GM12892 (cell line): ENCODE measurements at regions not wholly inside any gene's neighbourhood (a gene's known extent, or its start where the extent isn't known, plus 50 kb on each side); places are given as distances from the start of the nearest gene placed in this dataset.

ENCODE experiments used
- DNase-seq: peaks from one replicate; pipeline ENCODE4 v3.0.0; 2011; ENCODE audit not compliant: insufficient read length
- FAIRE-seq: peaks from 2 replicates; lab custom pipeline; 2011; peaks lifted over from hg19 to GRCh38; lab: Jason Lieb, UNC
- POLR2A ChIP-seq: IDR thresholded peaks from 2 replicates; pipeline ENCODE4 v1.6.1; 2011; ENCODE audit warnings: low read depth, low read length, control low read depth
- POLR2AphosphoS5 ChIP-seq: IDR thresholded peaks from 2 replicates; pipeline ENCODE4 v1.6.1; 2011; ENCODE audit warnings: low read depth, low read length, control low read depth
- TAF1 ChIP-seq: IDR thresholded peaks from 2 replicates; pipeline ENCODE4 v1.6.1; 2011; ENCODE audit warnings: low read depth, mild to moderate bottlenecking, control low read depth, low read length, borderline replicate concordance

DNA sequence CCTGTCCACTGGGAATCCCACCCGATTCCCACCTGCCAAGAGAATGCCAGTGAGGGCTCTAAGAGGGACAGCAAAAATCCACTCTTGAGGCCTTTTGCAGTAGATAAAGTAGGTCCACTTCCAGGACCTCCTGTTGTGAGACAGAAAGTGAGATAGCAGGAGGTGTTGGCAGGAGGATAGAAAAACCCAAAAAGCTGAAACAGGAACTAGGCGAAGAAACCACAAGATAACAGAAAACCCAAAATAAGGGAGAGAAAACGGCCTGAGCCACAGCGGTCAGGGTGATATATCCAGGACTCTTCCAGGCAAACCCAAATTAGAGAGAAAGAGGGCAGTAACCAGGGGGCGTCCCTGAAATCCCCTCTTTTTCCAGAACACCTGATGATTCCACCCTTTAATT is 79.7 kb upstream of the LINC01488 start:
- TF ChIP-seq POLR2AphosphoS5 (no peak), POLR2A (no peak), TAF1 (no peak)
- FAIRE-seq (no peak), DNase-seq (no peak)

DNA sequence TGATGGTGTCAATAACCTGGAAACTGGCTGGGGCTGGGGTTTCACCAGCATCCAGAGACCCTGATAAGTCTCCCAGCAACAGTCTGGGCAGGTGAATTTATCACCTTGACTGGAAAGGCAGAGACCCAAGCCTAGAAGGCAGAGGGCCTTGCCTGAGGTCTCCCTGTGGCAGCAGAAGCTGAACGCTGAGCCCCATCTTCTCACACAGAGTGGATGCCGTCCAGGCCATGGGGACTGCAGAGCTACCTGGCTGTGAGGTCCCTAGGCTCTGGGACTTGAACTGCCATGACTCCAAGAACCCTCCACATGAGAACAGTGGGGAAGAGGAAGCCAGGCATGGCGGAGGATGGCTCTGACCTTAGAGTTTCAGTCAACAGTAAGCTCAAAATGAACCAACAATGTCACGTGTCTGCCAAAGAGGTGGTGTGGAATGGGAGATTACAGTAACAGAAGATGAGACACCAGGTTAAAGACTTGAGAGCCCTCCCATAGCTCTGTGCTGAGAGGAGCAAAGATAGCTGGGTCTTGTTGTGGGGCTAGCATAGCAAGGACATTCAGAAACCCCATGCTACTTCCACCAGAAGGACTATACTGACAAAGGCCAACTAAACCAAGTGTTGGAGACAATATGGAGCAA is 79.1 kb upstream of the LINC01488 start:
- no peak for FAIRE-seq

DNA sequence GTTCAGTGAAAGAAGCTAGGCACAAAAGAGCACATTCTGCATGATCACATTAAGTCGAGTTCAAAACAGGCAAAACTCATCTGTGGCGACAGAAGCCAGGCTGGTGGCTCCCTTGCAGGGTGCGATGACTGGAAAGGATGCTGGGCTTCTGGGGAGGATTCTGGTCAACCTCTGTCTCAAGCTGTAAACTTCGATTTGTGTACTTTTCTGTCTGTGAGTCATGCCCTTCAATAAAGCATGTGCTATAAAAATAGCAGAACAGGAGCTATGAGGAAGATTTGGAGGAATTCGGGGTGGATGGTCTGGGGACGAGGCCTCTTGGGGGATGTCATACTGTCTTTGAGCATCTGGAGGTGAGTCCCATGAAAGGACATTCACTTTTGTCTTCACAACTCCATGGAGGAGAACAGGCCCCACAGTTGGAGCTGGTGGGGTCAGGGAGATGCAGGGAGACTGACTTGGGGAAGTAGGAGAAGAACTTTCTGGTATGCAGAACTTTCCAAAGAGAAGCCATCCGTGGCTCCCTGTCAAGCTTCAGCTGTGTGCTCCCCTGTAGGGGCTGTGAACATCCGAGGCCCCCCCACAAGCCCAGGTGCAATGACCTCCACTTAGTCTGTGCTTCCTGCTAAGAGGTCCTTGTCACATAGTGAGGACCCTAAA is 77.8 kb upstream of the LINC01488 start:
- FAIRE-seq, result no peak
- TF ChIP-seq TAF1, result no peak
- no peak for TF ChIP-seq POLR2A
- no peak for TF ChIP-seq POLR2AphosphoS5

More for the DNA sequence above, 79.1 kb upstream of the LINC01488 start:
- no peak for DNase-seq
- no peak for TF ChIP-seq POLR2AphosphoS5
- TF ChIP-seq POLR2A, result no peak
- no peak for TF ChIP-seq TAF1

DNA sequence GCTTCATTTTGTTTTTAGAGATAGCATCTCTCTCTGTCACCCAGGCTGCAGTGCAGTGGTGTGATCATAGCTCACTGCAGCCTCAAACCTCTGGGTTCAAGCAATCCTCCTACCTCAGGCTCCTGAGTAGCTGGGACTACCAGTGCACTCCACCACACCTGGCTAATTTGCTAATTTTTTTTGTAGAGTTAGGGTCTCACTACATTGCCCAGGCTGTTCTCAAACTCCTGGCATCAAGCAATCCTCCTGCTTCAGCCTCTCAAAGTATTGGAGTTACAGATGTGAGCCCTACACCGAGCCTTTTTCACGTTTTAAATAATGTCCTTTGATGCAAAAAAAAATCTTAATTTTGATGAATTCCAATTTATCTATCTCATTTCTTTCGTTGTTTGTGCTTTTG is 75.4 kb upstream of the LINC01488 start:
- DNase-seq (no peak), FAIRE-seq (no peak)
- no peak for TF ChIP-seq POLR2AphosphoS5
- TF ChIP-seq POLR2A, result no peak
- no peak for TF ChIP-seq TAF1

More for the DNA sequence above, 77.8 kb upstream of the LINC01488 start:
- DNase-seq, result no peak

DNA sequence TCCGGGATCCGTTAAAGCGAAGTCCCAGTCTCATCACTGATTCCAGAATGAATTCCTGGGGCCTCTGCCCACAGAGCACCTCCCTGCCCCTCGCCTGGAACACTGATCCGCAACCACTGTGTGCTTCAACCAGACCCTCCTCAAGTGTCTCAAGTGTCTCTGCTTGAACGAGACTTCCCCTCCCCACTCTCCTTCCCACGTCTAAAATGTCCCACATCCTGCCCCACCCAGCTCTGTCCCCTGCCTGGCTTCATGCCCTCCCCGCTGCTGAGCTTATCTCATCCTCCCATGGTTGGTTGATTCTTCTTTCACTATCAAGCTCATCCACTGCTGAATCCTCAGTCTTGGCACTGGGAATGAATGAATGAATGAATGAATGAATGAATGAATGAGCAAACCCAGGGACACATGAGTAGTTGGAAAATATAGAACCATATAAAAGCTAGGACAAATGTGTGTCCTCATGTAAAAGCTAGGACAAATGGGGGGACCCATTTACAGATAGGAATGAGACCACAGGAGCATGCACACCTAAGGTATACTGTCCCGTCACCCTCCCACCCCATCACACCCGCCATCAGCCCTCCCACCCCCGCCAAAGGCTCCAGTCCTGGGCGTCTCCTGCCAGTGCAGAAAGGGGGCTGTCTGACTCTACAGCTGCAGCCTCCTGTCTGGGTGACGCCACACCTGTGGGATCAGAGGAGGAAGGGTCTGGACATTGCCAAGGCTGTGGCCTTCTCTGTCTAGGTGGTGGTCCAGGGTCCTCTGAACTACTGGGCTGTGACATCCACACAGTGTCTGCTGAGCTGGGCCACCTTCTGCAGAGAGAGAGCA is 71.4 kb upstream of the LINC01488 start:
- FAIRE-seq (no peak), DNase-seq (no peak)
- no peak for TF ChIP-seq POLR2A
- TF ChIP-seq TAF1, result no peak
- no peak for TF ChIP-seq POLR2AphosphoS5

DNA sequence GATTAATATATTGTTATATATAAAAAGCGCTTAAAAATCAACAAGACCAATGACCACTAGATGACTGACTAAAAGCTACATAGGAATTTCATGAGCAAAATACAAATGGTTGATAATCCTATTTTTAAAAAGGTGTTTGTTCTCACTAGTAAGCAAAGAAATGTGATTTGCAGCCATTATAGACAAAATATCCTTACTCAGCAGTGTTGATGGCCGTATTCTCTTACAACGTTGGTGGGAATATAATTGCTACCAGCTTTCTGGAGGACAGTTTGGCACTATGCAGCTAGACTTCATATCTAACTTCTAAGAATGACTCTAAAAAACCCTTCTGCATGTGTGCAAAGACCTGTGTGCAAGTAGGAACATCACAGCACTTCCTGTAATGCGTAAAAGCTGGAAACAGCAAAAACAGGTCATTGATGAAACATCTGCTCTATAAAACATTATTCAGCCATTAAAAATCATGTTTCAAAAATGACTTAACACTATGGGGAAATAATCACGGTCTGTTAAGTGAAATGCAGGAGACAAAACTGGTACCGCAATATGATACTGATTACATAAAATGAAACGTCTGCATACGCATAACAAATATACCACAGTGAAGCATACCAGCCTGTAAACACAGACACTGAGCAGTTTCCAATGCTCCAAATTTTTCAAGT is 70.1 kb upstream of the LINC01488 start:
- no peak for FAIRE-seq
- TF ChIP-seq POLR2A, result no peak
- no peak for TF ChIP-seq POLR2AphosphoS5
- TF ChIP-seq TAF1, result no peak

DNA sequence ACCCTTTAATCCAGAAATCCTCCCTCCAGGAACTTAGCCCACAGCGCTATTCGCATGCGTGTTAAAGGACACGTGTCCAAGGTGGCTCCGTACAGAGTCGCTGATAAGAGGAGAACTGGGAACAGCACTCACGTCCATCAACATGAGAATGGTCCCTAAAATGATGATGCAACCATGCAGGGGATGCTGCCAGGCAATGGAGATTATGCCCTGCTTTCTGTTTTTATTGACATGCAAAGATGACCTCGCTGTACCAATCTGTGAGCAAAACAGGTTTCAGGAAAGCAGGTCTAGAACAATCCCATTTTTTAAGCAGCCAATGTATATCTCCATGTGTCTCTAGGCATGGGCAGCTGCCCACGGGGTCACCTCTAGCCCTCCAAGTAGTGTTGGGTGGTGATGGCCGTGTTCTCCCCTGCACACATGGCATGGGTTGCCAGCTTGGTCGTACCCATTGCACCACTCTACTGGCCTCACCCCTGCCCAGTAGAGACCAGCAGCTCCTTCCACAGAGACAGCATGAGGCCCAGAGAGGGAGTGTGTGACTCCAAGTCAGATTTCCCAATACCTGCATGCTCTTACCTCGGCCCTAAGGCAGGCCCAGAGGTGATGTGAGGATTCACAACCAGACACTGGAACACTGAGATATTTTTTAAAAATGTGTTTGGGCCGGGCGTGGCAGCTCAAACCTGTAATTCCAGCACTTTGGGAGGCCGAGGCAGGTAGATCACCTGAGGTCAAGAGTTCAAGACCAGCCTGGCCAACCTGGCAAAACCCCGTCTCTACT is 68.3 kb upstream of the LINC01488 start:
- DNase-seq (no peak), FAIRE-seq (no peak)
- TF ChIP-seq TAF1, result no peak
- no peak for TF ChIP-seq POLR2AphosphoS5
- no peak for TF ChIP-seq POLR2A

More for the DNA sequence above, 70.1 kb upstream of the LINC01488 start:
- no peak for DNase-seq

DNA sequence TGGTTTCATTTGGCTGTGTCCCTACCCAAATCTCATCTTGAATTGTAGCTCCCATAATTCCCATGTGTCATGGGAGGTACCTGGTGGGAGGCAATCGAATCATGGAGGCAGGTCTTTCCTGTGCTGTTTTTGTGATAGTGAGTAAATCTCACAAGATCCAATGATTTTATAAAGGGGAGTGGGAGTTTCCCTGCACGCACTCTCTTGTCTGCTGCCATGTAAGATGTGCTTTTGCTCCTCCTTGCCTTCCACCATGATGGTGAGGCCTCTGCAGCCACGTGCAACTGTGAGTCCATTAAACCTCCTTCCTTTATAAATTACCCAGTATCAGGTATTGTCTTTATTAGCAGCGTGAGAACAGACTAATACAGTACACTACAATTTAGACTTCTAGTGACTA is 67.5 kb upstream of the LINC01488 start:
- TF ChIP-seq POLR2AphosphoS5 (no peak), POLR2A (no peak), TAF1 (no peak)
- FAIRE-seq (no peak), DNase-seq (no peak)

DNA sequence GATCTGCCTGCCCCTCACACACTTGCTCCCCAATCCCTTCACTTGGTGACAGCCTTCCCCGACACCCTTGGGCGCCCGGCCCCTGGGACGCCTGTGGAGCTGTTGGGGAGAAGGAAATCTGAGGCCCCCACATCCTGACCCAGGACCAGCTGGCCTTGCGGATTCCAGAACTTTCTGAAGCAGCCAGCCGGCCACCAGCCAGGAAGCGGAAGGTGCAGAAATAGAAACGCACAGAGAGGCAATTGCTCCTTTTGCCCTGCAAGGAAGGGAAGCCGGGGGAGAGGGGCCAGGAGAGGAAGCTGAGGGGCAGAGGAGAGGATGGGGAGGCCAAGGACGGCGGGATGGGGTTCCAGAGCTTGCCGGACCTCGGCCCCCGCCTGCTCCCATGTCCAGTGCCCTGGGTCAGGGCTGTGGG is 66.7 kb upstream of the LINC01488 start:
- no peak for FAIRE-seq
- TF ChIP-seq POLR2A (no peak), POLR2AphosphoS5 (no peak), TAF1 (no peak)
- DNase-seq, result no peak

DNA sequence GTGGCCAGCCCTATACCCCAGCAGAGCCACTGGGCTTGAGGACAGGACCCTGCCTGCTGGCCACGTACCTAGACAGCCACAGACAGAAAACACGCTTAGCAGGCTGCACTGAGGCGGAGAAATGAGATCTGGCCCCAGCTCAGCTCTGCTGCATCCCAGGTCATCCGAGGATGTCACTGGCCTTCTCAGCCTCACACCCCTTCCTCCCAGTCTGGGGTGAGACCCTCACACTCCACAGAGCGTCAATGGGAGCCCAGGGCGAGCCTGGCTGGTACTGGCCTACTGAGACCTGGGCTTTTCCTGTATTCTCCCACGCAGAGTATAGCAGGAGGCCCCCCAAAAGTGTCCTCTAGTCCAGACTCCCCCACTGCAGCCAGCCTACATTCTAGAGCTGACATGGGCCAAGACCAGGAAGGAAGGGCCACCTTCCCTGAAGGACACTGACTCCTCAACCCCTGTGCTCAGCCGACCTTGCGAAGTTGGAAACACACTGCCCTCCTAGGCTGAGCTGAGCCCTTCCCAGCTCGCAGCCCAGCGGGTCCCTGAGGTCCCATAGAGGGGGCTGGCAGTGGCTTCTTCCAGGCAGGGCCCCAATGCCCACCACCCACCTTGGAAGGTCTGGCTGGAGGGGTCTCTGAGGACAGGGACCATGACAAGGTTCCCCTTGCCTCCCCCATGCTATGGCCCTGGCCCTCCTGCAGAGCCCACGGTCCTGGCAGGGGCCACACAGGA is 65.9 kb upstream of the LINC01488 start:
- DNase-seq, result no peak

More for the DNA sequence above, 65.9 kb upstream of the LINC01488 start:
- no peak for FAIRE-seq
- TF ChIP-seq POLR2A (no peak), POLR2AphosphoS5 (no peak), TAF1 (no peak)
